HUDEP-2 (cell line): ENCODE measurements at regions not wholly inside any gene's neighbourhood (a gene's known extent, or its start where the extent isn't known, plus 50 kb on each side); places are given as distances from the start of the nearest gene placed in this dataset.

Source experiments
- DNase-seq, 76 experiments: peaks; one replicate each; lab custom pipeline; 2025; ENCODE audit not compliant: unreplicated experiment in 76 of 76; lab: John Stamatoyannopoulos, UW

DNA sequence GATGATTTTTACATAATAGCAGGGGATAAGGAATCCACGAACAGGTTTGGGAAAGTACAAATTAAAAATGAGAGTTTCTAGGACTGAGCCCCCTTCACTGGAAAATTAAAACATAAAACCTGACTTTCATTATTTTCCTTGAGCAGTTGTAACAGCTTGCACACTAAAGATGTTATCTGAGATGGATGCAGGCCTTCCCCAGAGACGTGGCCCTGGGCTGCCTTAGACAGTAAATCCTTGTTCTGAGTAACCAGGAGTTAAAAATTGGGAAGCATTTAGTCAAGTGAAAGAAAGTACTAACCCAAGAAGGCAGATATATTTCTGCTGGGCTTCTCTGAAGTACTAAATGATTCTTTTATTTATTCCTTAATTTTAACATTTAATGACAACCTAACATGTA is 432.2 kb upstream of the KIF2B start:
- DNase-seq = no peak

DNA sequence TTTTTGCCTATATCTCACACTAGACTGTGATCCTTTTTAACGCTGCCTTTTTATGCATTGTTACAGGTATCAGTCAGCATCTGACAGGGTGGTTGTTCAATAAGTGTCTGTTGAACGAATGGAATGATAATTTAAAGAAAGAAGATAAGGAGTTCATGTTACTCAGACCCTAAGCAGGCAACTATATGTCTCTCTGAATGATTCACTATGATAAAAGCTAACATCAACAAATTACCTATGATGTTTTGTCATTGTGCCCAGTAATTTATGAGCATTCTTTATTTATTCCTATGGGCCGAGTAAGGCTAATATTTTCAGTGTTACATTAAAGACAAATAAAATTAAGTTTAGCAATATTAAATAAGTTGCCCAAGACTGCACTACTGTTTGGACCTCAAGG is 435.0 kb upstream of the KIF2B start:
- DNase-seq = no peak

DNA sequence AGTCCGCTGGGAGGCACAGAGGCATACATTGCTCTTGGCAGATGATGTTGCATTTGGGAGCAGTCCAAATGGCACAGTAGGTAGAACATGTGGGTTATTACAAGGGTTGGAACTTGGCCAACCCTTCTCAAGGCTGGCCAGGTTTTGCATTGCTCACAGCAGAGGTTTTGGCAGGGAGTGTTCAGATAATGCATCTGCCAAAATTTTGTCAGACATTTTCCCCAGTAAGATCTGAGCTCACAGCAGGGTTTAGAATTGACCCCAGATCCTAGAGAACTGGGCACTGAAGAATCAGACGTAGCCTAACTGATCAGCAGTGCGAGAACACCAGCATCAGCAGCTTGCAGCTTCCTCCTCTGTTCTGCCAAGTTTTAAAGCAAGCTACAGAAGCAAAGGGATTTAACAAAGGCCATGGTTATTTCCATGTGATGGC is 468.8 kb upstream of the KIF2B start:
- DNase-seq = peak in 1 of 76 experiments; percentile 1

DNA sequence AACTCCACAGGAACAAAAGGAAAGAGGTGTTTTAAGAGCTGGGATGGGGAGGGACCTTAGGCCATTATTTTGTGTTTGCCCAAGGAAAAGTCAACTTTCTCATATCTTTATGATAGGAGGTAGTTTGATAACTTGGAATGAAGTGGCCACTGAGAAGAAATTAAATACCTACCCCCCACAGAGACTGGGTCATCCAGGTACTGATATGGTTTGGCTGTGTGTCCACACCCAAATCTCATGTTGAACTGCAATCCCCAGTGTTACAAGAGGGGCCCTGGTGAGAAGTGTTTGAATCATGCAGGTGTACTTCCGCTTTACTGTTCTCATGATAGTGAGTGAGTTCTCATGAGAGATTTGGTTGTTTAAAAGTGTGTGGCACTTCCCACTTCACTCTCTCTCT is 477.9 kb upstream of the KIF2B start:
- DNase-seq = no peak

DNA sequence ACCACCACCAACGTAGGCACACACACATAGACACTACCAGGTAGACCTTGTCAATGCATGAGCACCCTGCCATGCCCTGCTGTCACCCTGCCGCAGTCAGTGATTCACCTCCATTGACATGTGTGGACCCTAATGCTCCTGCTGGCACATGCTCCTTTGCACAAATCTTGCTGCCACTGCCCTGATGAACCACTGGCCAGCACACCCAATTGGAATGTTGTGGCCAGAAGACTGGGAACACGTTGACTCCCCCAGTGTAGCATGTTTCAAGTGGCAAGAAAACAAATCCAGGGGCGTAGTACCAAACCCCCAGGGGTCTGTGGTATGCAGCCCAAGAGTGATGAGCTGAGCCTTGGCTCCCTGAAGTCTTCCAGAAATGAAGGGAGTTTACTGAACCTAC is 486.4 kb upstream of the KIF2B start:
- no peak for DNase-seq

DNA sequence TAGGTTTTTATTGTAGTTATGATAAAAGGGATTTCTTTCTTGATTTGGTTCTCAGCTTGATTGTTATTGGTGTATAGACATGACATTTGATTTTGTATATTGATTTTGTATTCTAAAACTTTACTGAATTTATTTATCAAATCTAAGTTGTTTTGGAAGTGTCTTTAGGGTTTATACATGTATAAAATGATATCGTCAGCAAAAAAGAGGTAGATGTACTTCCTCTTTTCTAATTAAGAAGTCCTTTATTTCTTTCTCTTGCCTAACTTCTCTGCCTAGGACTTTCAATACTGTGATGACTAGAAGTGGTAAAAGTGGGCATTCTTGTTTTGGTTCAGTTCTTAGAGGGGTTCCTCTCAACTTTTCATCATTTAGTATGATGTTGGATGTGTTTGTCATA is 487.3 kb upstream of the KIF2B start:
- DNase-seq = no peak

DNA sequence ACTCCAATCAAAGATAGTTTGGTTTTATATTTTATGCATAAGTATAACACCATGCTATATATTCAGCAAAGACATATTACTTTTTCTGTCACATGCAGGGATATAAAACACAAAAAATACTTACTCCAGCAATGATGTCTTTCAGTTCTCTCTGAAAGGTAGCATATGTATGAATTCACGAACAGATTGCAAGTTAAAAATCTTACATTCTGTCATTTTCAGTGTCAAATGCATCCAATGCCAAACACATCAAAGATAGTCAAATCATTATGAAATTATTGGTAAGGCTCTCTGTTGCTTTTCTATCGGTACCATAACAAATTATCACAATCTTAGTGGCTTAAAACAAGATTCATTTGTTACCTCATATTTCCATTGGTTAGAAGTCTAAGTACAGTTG is 492.0 kb upstream of the KIF2B start:
- no peak for DNase-seq

DNA sequence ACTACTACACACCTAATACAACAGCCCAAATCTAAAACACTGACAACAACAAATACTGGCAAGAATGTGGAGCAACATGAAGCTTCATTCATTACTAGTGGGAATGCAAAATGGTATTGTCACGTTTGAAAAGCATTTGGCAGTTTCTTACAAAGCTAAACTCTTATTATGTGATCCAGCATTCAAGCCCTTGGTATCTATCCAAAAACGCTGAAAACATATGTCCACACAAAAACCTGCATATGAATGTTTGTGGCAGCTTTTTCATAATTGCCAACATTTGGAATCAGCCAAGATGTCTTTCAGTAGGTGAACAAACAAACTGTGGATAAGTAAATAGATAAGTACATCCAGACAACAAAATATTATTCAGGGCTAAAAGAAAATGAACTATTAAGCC is 501.1 kb upstream of the KIF2B start:
- DNase-seq = no peak

DNA sequence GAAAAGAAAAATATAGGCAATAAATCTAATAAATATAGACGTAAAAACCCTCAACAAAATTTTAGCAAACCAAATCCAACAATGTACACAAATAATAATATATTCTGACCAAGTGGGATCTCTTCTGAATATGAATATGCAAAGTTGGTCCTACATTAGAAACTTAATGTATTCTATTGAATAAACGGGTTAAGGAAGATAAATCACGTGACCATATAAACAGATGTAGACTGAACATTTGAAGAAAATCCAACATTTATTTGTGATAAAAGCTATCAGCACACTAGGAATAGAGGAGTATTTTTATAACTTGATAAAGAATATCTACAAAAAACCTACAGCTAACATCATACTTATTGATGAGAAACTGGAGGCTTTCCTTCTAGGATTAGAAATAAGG is 502.8 kb upstream of the KIF2B start:
- no peak for DNase-seq

DNA sequence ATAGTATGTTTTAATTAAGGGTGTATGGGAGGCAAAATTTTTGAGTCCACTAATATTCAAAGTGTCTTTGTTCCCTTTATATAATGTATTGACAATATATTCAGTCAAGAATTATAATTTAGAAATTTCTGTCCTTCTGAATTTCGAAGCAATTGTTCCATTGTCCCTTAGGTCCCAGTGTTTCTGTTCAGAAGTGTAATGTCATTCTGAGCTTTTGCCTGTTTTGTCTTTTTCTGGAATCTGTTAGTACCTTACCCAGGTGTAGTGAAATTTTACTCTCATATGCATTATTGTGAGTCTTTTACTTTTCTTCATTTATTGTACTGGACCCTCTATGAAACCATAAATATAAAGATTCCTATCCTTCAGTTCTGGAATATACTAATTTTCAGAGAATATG is 505.7 kb upstream of the KIF2B start:
- DNase-seq = no peak

DNA sequence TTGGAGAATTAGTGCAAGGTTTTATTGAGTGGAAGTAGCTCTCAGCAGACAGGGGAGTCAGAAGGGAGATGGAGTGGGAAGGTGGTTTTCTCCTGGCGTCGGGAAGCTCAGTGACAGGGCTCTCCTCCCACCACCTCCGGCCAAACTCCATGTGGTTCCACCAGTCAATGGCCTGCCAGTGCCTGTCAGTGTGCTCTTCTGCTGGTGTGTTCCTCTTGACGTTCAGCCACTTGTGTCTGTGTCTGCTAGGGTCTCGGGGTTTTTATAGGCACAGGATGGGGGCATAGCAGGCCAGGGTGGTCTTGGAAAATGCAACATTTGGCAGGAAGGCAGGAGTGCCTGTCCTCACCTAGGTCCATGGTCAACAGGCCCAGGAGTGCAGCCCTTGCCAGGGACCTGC is 506.7 kb upstream of the KIF2B start:
- DNase-seq = no peak

DNA sequence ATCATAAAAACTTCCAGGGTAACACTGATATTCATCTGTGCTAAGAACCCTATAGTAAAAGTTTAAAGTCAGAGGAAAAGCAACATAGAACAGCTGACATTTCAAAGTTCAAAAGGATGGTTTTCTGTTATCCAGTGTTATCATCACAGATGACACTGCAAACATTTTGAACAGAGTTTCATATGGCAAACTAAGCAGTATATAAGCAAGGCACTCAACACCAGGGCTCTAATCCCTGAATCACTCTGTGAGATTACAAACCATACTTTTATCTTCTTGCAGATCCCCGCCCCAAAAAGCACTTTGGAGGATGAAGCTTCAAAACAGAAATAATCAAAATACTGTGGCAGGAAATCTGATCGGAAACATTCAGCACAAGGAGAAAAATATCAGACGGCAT is 508.2 kb upstream of the KIF2B start:
- no peak for DNase-seq

DNA sequence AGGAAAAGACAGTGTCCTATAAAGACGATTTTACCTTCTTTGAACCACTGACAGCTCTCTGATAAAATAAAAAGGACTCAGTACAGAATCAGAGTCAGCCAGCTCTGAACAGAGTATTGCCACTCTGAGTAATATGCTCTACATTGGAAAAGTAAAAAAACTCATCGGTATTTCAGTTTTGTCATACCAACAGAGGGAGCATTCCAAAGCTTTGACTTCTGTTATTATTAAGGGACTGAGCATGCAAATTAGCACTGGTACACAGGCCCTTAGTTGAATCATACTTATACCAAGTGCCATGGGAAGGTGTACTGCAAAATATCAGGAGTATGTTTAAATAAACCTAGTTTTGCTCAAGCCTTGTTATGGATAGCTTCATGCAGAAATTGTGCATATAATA is 509.0 kb upstream of the KIF2B start:
- no peak for DNase-seq

DNA sequence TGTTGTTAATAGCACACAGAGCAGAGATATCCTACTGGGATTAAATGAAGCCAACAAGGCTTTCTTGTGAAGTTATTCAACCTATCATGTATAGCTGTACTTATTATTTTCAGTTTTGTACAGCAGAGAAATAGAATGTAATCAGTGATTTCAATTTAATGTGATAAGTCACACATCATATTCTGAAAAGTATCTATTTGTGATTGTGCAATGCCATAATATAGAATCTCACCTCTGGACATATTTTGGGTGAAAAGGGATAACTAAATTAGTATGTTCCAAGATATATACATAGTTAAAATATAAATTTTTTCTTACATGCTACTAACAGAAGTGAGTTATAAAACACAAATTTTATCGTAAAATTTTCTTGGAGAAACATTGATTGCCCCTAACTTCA is 544.3 kb upstream of the KIF2B start:
- no peak for DNase-seq

DNA sequence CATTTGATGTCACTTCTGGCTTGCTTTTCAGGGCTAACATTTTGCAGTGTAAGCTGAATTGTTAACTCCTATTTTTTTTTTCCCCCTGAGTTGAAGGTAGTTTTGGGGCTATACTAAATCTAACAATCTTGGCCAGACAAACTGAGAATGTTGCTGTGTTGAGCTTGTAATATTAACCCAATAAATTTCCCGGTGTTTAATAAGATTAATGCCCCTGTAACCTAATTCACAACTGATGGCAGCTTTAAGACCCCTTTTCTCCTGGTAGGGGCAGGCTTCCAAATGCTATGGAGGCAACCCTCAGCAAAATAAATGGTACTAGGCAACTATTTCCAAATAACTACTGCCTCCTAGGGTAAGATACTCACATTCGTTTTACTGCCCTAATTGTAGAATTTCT is 549.6 kb upstream of the KIF2B start:
- DNase-seq = no peak

DNA sequence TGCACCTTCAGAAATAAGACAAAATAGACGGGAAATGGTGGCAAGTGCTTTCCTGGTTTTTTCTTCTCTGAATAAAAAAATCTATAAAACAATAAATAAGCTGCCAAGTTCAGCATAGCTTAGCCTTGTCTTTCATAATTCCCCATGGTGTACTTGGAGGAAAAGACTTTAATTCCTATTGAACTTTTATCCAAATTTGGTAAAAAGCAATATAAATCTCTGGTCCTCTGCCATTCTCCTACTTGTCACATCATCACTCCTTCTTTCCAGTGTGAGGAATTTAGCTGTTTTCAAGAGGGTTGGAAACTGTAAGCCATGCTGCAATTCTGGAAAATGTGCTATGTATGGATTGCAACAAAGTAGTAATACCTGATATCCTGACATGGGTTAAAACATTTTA is 551.8 kb upstream of the KIF2B start:
- no peak for DNase-seq

DNA sequence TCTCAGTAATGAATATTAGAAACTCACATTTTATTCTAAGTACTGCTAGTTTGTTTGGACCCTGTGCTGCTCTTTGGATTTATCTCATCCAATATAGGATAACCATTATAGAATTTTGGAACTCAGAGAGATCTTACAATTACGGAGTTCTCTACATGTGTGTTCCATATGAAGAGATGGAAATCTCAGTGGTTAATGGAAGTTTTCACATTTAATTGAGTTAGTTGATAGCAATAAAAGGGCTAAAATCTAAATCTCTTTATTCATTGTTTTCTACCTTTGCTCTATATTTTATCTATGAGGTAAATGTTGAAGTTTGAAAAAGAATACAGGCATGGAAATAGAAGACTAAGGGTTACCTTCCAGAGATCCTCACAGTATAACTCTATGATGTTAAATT is 558.0 kb upstream of the KIF2B start:
- no peak for DNase-seq

DNA sequence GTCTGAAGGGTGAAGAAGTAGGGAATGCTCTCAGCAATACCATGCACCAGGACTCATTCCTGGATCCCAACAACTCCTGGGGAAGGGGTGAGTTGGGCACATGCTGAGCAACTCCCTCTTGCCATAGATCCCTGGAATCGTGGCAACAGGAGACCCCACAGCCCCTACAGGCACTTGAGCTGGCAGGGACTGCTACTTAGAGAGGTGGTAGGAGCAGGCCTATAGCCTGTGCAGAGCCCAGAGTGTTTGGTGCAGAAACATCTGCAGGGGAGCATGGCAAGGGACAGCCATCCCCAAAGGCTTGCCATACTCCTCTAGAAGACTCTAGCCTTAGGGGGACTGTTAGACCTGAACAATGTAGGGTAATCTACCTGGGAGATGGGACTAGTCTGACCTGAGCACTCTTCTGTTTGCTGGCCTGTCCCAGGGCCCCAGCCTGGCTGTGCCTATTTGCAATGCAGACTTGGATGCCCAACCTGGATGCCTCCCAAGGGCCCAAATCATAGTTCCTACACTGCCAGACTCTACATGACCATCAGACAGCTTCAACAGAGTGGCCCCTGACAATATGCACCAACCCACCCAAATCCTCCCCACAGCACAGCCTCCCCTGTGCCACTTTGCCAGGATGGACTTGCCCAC is 568.6 kb upstream of the KIF2B start:
- no peak for DNase-seq

DNA sequence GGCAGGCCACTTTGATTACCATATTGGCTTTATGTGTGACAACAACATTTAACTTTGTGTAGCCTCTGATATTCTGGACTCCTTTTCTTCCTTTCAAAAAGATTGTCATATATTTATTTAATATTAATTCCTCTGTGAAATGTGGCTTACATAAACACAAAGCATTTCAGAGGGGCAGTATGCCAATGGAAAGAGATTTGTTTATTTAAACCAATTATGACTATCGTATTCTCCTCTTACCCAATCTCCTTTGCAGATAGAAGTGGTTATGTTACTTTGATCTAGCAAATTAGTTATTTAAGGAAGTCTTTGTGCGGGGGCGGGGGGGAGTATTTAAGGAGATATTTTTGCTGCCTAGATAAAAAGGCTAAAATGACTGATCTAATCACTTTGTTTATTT is 573.7 kb upstream of the KIF2B start:
- DNase-seq = no peak

DNA sequence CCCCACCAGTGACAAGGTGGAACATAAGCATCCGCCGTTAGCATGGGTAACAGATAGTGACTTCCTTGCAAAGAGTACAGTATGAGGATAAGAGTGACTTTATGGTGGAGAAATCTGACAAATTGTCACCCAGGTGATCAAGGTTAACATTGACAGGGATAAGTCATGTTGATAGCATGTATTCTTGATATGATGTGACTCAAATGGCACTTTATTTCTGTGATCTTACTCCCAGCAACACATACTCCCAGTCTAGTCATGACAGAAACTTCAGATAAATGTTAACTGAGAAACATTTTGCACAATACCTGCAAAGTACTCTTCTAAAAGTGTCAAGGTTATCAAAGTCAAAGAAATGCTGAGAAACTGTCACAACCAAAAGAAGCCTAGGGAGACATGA is 588.6 kb upstream of the KIF2B start:
- DNase-seq = no peak

DNA sequence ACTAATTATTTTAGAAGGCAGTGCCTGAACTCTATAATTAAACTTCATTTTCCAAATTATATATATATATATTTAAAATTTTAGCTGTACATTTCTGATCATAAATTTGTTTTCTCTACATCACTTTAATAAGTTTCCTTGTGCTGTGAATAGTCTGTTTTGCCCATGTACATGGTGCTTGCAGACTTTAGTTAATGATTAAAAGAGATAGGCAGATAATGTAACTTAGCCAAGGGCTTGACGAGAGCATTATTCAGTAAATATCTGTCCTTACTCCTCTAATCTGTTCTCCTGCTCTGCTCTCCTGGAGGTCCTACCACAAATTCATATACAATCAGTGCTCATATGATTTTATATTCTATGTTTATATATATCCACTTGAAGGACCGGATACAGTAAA is 595.2 kb upstream of the KIF2B start:
- DNase-seq = no peak

DNA sequence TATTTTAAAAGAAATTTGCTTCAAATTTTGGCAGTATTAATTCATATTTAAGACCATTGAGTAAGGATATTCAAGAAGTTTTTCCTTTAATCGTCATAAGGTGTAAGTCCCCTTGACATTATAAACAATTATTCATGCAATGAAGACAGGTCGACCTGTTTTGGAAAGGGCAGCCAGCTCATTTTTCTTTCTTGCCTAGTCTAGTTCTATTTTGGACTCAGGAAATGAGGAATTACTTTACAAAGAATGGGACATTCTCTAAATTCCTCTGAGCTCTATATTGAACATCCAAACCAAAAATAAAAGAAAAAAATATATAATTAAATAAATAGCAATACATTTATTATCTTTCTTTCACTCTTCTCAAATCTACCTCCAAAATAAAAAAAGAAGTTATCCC is 595.6 kb upstream of the KIF2B start:
- no peak for DNase-seq

DNA sequence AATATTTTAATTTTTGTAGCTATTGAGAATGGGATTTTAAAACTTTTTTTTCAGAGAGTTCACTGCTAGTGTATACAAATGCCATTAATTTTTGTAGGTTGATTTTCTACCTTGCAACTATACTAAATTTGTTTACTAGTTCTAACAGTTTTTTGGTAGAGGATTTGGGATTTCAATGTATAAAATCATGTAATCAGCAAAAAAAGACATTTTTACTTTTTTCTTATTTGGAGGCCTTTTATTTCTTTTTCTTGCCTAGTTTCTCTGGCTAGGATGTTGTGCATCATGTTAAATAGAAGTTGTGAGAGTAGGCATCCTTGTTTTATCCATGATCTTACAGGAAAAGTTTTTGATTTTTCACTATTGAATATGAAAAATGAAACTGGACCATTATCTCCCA is 602.9 kb upstream of the KIF2B start:
- DNase-seq = no peak
